Stimulated activated CD8-positive, alpha-beta memory T cell treated with anti-CD3 and anti-CD28 coated beads, Interleukin-2, amount 100 ng/mL, for 48 hours (primary cell): ENCODE measurements at regions not wholly inside any gene's neighbourhood (a gene's known extent, or its start where the extent isn't known, plus 50 kb on each side); places are given as distances from the start of the nearest gene placed in this dataset.

Source experiments
- DNase-seq, 2 donors: peaks; one replicate each; pipeline ENCODE4 v3.0.0-alpha.2; 2020; ENCODE audit warnings: low read depth in 2 of 2

- DNase-seq: no peak
These were observed 166.8 kb upstream of the PLEKHG7 start for GRCh38 chr12:92535961-92536360.

GRCh38 chr12:92533280-92533890, 169.4 kb upstream of the PLEKHG7 start:
- DNase-seq: no peak

- DNase-seq: no peak
These were observed 172.1 kb upstream of the PLEKHG7 start for GRCh38 chr12:92530706-92531105.

GRCh38 chr12:92529944-92530343, 172.8 kb upstream of the PLEKHG7 start:
- DNase-seq: no peak

- no peak for DNase-seq
These were observed 174.2 kb upstream of the PLEKHG7 start for GRCh38 chr12:92528586-92528985.

GRCh38 chr12:92528097-92528496, 174.7 kb upstream of the PLEKHG7 start:
- DNase-seq: no peak

GRCh38 chr12:92524489-92524888, 178.3 kb upstream of the PLEKHG7 start:
- DNase-seq: no peak

GRCh38 chr12:92520511-92520910, 182.3 kb upstream of the PLEKHG7 start:
- no peak for DNase-seq

GRCh38 chr12:92519284-92519683, 183.5 kb upstream of the PLEKHG7 start:
- DNase-seq: no peak

GRCh38 chr12:92518071-92518470, 184.7 kb upstream of the PLEKHG7 start:
- no peak for DNase-seq

GRCh38 chr12:92516277-92516600, 186.6 kb upstream of the PLEKHG7 start:
- DNase-seq: no peak

GRCh38 chr12:92513231-92513730, 189.5 kb upstream of the PLEKHG7 start:
- no peak for DNase-seq

- no peak for DNase-seq
These were observed 191.0 kb upstream of the PLEKHG7 start for GRCh38 chr12:92511786-92512185.

- no peak for DNase-seq
These were observed 193.5 kb upstream of the PLEKHG7 start for GRCh38 chr12:92509156-92509738.

- no peak for DNase-seq
These were observed 195.9 kb upstream of the PLEKHG7 start for GRCh38 chr12:92506891-92507290.

GRCh38 chr12:92506460-92506859, 196.3 kb upstream of the PLEKHG7 start:
- DNase-seq: no peak

- DNase-seq: peak; percentile 29 to 38
These were observed 197.2 kb upstream of the PLEKHG7 start for GRCh38 chr12:92505254-92506231.

- no peak for DNase-seq
These were observed 198.2 kb upstream of the PLEKHG7 start for GRCh38 chr12:92504594-92504981.

GRCh38 chr12:92503971-92504593, 198.7 kb upstream of the PLEKHG7 start:
- DNase-seq: no peak

GRCh38 chr12:92503029-92503931, 199.5 kb upstream of the PLEKHG7 start:
- no peak for DNase-seq

GRCh38 chr12:92502417-92503028, 200.3 kb upstream of the PLEKHG7 start:
- DNase-seq: no peak
